HG03097 (cell line): ENCODE measurements at regions not wholly inside any gene's neighbourhood (a gene's known extent, or its start where the extent isn't known, plus 50 kb on each side); places are given as distances from the start of the nearest gene placed in this dataset.

Experiments
- ATAC-seq: cut with Tn5 transposase; IDR thresholded peaks from one replicate; pipeline ENCODE4 v1.9.1; 2021; ENCODE audit not compliant: unreplicated experiment, low FRiP score

- no peak for ATAC-seq
These were observed 513.4 kb downstream of the TBC1D22A start for GRCh38 chr22:47275605-47276449.

GRCh38 chr22:47274196-47274595 is 511.7 kb downstream of the TBC1D22A start:
- ATAC-seq: no peak

- no peak for ATAC-seq
These were observed 508.1 kb downstream of the TBC1D22A start for GRCh38 chr22:47270463-47271135.

GRCh38 chr22:47269516-47270088 is 507.2 kb downstream of the TBC1D22A start:
- ATAC-seq: no peak

GRCh38 chr22:47267513-47268282 is 505.2 kb downstream of the TBC1D22A start:
- ATAC-seq: no peak

GRCh38 chr22:47266329-47266728 is 503.9 kb downstream of the TBC1D22A start:
- no peak for ATAC-seq

GRCh38 chr22:47260551-47260950 is 498.1 kb downstream of the TBC1D22A start:
- ATAC-seq: no peak

GRCh38 chr22:47259990-47260389 is 497.5 kb downstream of the TBC1D22A start:
- no peak for ATAC-seq

- no peak for ATAC-seq
These were observed 496.6 kb downstream of the TBC1D22A start for GRCh38 chr22:47259049-47259448.

GRCh38 chr22:47257976-47258375 is 495.5 kb downstream of the TBC1D22A start:
- no peak for ATAC-seq

GRCh38 chr22:47257566-47257965 is 495.1 kb downstream of the TBC1D22A start:
- ATAC-seq: no peak

GRCh38 chr22:47251911-47252310 is 489.5 kb downstream of the TBC1D22A start:
- ATAC-seq: no peak

GRCh38 chr22:47250995-47251765 is 488.7 kb downstream of the TBC1D22A start:
- ATAC-seq: no peak

- ATAC-seq: no peak
These were observed 487.0 kb downstream of the TBC1D22A start for GRCh38 chr22:47249370-47249928.

- ATAC-seq: no peak
These were observed 486.5 kb downstream of the TBC1D22A start for GRCh38 chr22:47248925-47249324.

- ATAC-seq: no peak
These were observed 485.3 kb downstream of the TBC1D22A start for GRCh38 chr22:47247579-47248240.

GRCh38 chr22:47245786-47246185 is 483.3 kb downstream of the TBC1D22A start:
- no peak for ATAC-seq

GRCh38 chr22:47245286-47245685 is 482.8 kb downstream of the TBC1D22A start:
- ATAC-seq: no peak

- no peak for ATAC-seq
These were observed 477.7 kb downstream of the TBC1D22A start for GRCh38 chr22:47240116-47240515.
